ENCODE measurements at regions not wholly inside any gene's neighbourhood (a gene's known extent, or its start where the extent isn't known, plus 50 kb on each side); places are given as distances from the start of the nearest gene placed in this dataset.

DNA sequence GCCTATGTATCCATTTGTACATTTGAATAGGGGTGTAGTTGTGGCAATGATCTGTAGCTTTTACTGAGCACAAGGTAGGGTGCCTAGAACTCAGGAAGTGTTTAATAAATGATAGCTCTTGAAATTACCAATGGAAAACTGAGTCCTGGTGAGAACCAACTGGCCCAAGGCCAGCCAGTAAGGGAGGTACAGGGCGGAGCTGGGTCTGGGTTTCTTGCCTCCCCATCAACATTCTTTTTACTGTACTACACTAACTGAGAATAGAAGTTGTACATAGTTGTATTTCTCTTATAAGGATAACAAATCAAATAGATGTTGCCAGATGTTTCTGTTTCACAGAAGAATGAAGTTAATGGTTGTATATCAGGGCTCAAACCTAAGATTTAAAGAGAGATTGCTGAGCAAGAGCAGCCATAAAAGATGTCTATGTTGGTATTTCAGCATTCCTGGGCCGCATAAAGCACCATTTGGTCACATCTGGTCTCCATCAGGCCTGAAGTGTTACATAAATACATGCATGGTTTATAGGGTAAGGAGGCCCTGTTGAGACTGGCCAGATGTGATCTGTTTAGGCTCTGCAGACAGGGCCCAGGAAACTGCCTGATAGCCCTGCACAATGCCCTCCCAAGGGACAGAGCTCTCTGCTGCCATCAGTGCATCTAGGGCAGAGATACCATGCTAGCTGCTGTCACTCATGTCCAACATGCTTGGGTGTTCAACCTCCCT, 210.5 kb downstream of the NXNL2 start:
- Mint-ChIP-seq H3K9me3 (no peaks in the 10 kb centered on the region), H3K27ac (no peak overlapping the region), H3K36me3 (ENCODE audit: low read depth) (no peaks in the 10 kb centered on the region), H3K27me3 (ENCODE audit: low read depth) (peaks cover 2% of the 10 kb centered on the region), H3K4me3 (no peak overlapping the region), H3K4me1 (ENCODE audit: low read depth) (no peaks in the 10 kb centered on the region)
- CTCF ChIA-PET: no interaction called here
- intact Hi-C loops (cut with micrococcal nuclease): no loop called here
- no peak for DNase-seq

DNA sequence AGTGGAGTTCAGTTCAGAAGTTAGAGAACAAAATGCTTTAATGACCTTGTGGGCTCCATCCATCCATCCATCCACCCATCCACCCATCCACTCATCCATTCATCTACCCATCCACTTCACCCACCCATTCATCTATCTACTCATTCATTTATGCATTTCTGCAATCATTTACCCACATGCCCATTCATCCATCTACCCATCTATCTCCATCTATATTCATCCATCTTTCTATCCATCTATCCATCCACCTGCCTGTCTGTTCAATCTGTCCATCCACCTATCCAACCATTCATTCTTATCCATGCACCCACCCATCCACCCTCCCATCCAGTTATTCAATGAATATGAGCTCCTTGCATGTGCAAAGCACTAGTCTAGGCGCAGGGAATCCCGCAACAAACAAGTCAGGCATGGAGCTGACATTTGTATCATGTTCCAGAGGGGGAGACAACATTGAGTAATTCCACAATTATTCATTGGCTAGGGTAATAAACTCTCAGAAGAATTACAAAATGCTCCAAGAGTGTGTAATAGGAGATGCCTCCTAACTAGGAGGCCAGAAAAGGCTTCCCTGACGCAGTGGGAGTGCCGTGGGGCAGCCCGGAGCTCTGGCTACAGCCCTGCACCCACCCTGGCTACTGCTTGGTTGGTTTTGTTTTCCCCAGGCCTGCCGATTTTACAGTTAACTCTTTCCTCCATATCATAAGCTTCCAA, 211.2 kb downstream of the NXNL2 start:
- H3K9me3 Mint-ChIP-seq: no peaks in the 10 kb centered on the region
- peaks cover 2% of the 10 kb centered on the region for H3K27me3 Mint-ChIP-seq (ENCODE audit: low read depth)
- no peak overlapping the region for H3K4me3 Mint-ChIP-seq
- CTCF ChIA-PET: interaction anchor here (0.6 kb wide), 1 partner anchor 8 kb away, joined by 3 read pairs; no protein-coding TSS in a partner anchor
- intact Hi-C loops (cut with micrococcal nuclease): no loop called here
- no peaks in the 10 kb centered on the region for H3K36me3 Mint-ChIP-seq (ENCODE audit: low read depth)
- no peak for DNase-seq
- H3K27ac Mint-ChIP-seq: no peak overlapping the region
- no peaks in the 10 kb centered on the region for H3K4me1 Mint-ChIP-seq (ENCODE audit: low read depth)

DNA sequence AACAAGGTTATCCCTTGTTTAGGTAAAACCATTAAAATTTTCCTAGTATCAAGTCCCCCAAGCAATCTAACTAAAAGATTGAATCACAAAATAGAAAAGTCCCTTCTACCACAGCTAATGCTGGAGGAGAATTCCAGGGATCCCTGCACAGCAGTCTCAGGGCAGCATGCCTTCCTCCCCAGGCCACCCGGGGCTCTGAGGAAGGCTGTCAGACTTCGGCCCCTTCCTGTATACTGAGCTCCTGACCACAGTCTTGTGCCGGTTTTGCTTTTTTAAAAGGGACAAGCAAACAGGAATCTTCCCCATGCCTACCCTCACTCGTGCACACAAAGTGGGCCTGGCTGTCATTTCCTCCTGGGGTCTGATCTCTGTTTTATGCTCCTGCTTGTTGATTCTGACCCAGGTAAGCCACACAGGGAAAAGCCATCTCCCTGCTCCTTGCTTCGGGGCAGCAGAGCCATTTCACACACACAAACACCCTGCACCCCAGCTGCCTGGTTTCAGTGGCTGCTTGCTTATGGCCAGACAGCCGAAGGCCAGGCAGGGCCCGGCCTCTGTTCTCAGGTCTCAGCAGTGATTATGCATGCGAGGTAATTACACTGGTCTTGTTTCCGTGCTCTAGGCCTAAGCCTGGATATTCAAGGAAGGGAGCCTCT, 211.9 kb downstream of the NXNL2 start:
- intact Hi-C loops (cut with micrococcal nuclease): no loop called here
- Mint-ChIP-seq H3K27ac (no peak overlapping the region), H3K4me3 (no peak overlapping the region), H3K4me1 (ENCODE audit: low read depth) (no peaks in the 10 kb centered on the region), H3K27me3 (ENCODE audit: low read depth) (peaks cover 2% of the 10 kb centered on the region), H3K36me3 (ENCODE audit: low read depth) (no peaks in the 10 kb centered on the region), H3K9me3 (no peaks in the 10 kb centered on the region)
- CTCF ChIA-PET: interaction anchor here (0.6 kb wide), 1 partner anchor 8 kb away, joined by 3 read pairs; no protein-coding TSS in a partner anchor
- no peak for DNase-seq

DNA sequence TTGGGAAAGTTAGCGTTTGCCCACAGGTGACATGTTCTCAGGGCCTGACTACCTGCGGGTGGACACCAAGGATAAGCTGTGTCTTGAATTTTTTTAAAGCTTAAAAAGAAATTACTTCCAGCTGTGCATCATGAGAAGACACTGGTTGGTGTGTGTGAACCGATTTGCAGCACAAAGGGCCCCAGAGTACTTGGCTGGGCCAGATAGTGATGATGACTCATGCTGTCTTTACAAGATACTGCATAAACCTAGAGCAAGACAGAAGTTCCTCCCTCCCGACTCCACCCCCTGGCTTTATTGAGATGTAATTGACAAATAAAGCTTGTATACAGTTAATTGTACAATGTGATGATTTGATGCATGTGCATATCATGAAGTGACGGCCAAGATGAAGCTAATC, 212.8 kb downstream of the NXNL2 start:
- no peak for DNase-seq
- peaks cover 2% of the 10 kb centered on the region for H3K27me3 Mint-ChIP-seq (ENCODE audit: low read depth)
- H3K36me3 Mint-ChIP-seq (ENCODE audit: low read depth): no peaks in the 10 kb centered on the region
- H3K27ac Mint-ChIP-seq: no peak overlapping the region
- H3K4me3 Mint-ChIP-seq: no peak overlapping the region
- no peaks in the 10 kb centered on the region for H3K4me1 Mint-ChIP-seq (ENCODE audit: low read depth)
- CTCF ChIA-PET: no interaction called here
- no peaks in the 10 kb centered on the region for H3K9me3 Mint-ChIP-seq
- intact Hi-C loops (cut with micrococcal nuclease): no loop called here

DNA sequence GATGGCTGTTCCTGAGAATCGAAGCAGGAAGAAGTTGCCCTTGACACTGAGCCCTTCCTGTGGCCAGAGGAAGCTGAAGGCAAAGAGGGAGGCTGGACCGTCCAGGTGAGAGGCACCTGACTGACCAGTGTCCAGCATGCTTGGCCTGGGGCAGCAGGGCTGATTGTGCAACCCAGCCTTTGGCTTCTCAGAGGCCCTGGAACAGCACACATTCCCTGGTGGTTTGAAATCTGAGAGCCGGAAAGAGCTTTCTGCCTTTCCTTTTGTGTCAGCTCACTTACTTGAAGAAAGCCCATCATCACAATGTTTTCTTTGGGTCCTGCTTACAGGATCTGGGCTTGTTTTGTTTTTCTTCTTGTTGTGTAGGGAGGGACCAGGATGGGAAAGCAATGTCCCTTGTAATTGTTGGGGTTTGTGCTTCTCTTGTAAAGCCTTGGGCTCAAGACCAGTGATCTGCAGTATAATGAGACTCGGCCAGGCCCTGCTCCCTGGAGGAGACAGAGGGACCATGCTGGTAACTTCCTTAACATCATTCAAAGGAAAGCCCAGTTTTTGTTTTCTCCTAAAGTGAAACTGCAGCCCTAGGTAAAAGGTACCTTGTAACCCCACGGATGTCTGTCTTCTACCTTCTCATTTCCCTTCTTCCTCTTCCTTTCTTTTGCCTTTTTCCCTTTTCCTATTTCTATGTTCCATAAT, 213.7 kb downstream of the NXNL2 start:
- intact Hi-C loops (cut with micrococcal nuclease): no loop called here
- CTCF ChIA-PET: interaction anchor here (0.6 kb wide), 1 partner anchor 1024 kb away, joined by 3 read pairs; no protein-coding TSS in a partner anchor
- DNase-seq: no peak
- Mint-ChIP-seq H3K27me3 (ENCODE audit: low read depth) (peaks cover under 1% of the 10 kb centered on the region), H3K4me3 (no peak overlapping the region), H3K4me1 (ENCODE audit: low read depth) (no peaks in the 10 kb centered on the region), H3K27ac (no peak overlapping the region), H3K9me3 (no peaks in the 10 kb centered on the region), H3K36me3 (ENCODE audit: low read depth) (no peaks in the 10 kb centered on the region)

DNA sequence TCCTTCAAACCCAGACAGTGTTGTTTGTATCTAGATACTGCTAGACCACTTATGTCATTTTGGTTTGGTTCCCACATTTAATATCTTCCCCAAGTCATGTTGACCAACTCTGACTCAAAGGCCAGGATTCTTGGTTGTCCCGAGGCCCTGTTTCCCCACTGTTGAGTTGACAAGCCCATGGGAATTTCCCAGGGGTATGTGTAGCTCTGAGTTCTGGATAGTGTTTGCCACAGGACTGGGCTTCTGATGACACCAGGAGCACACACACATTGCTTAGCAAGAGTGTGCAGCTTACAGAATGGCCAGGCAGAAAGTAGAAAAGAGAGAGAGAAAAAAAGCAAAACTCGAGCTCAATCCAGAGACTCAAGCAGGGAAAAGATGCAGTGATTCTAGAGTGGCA, 214.4 kb downstream of the NXNL2 start:
- Mint-ChIP-seq H3K4me1 (ENCODE audit: low read depth) (no peaks in the 10 kb centered on the region), H3K9me3 (no peaks in the 10 kb centered on the region), H3K27ac (no peak overlapping the region), H3K36me3 (ENCODE audit: low read depth) (no peaks in the 10 kb centered on the region), H3K4me3 (no peak overlapping the region), H3K27me3 (ENCODE audit: low read depth) (no peaks in the 10 kb centered on the region)
- intact Hi-C loops (cut with micrococcal nuclease): no loop called here
- CTCF ChIA-PET: interaction anchor here (0.6 kb wide), 1 partner anchor 1024 kb away, joined by 3 read pairs; no protein-coding TSS in a partner anchor
- DNase-seq: no peak

DNA sequence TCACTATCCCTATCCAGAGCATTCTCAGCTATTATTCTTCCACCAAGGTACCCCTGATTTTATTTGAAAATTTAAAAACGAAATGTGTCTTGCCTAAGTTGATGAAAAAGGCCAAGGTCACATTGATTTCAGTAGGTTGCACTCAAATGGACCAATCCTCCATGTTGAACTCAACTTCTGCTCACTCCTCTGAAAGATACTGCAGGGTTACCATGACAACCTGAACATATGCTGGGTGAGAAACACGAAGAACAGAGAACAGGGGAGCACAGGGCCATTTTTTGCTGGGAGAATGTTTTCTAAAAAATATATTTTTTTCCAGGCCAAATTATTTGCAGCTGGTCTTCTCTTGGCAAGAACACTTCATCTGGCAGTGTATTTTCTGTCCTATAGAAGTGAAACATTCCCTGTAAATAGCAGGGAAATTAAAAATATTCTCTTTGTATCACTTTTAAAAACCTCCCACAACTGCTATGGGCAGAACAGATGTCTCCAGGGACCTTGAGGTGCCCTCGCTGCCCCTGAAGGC, 215.9 kb downstream of the NXNL2 start:
- Mint-ChIP-seq H3K4me3 (no peak overlapping the region), H3K27ac (no peak overlapping the region), H3K4me1 (ENCODE audit: low read depth) (no peaks in the 10 kb centered on the region), H3K9me3 (no peaks in the 10 kb centered on the region), H3K27me3 (ENCODE audit: low read depth) (no peaks in the 10 kb centered on the region), H3K36me3 (ENCODE audit: low read depth) (no peaks in the 10 kb centered on the region)
- CTCF ChIA-PET: no interaction called here
- DNase-seq: no peak
- intact Hi-C loops (cut with micrococcal nuclease): no loop called here

DNA sequence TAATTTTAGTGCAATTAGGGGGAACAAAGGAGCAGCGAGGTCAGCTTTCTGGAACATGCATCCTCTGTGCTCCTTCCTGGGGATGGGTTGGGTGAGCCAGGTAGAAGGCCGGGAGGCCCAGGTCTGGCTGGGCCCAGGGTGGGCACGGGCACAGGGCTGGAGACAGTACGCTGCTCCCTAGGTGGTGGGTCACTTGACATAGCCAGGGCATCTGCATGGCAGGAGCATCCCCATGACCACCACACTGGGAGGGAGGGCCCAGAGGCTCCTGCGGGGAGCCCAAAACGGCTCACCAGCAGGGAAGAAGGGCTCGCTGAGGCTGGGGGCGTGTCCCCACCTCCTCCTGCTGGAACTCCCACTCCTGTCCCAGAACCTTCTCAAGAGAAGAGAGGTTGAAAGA, 216.8 kb downstream of the NXNL2 start:
- no peak overlapping the region for H3K27ac Mint-ChIP-seq
- CTCF ChIA-PET: no interaction called here
- H3K27me3 Mint-ChIP-seq (ENCODE audit: low read depth): no peaks in the 10 kb centered on the region
- intact Hi-C loops (cut with micrococcal nuclease): no loop called here
- no peak for DNase-seq
- H3K36me3 Mint-ChIP-seq (ENCODE audit: low read depth): no peaks in the 10 kb centered on the region
- no peaks in the 10 kb centered on the region for H3K9me3 Mint-ChIP-seq
- no peak overlapping the region for H3K4me3 Mint-ChIP-seq
- no peaks in the 10 kb centered on the region for H3K4me1 Mint-ChIP-seq (ENCODE audit: low read depth)

DNA sequence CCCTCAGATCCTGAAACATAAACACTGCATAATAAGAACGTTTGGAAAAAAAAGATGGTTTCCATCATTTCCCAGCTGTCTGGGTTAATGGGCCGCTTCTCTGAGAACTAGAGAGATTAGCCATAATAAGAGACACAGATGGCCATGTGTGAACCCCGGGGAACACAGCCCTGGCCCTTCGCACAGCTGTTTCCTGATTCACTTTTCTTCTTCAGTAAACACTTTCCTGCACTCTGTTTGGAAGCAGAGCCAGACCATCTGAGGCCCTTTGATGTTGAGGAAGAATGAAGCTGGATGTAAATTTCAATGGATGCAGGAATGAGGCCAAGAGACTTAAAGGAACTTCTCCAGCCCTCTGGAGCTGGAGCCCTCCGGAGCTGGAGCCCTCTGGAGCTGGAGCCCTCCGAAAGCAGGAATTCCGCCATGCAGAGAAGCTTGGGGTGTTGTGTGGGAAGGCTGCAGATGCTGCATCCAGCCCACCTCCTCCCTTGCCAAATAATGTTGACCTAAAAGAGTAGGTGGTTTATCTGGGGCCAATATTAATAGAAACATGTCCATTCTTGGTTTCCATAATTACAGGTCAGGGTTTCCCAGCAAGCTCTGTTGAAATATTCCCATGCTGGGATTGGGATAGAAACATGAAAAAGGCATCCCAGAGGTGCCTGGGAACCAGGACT, 218.9 kb downstream of the NXNL2 start:
- Mint-ChIP-seq H3K9me3 (no peaks in the 10 kb centered on the region), H3K27me3 (ENCODE audit: low read depth) (peaks cover 3% of the 10 kb centered on the region), H3K36me3 (ENCODE audit: low read depth) (no peaks in the 10 kb centered on the region), H3K4me1 (ENCODE audit: low read depth) (no peaks in the 10 kb centered on the region), H3K4me3 (no peak overlapping the region), H3K27ac (no peak overlapping the region)
- DNase-seq: no peak
- intact Hi-C loops (cut with micrococcal nuclease): no loop called here
- CTCF ChIA-PET: no interaction called here

DNA sequence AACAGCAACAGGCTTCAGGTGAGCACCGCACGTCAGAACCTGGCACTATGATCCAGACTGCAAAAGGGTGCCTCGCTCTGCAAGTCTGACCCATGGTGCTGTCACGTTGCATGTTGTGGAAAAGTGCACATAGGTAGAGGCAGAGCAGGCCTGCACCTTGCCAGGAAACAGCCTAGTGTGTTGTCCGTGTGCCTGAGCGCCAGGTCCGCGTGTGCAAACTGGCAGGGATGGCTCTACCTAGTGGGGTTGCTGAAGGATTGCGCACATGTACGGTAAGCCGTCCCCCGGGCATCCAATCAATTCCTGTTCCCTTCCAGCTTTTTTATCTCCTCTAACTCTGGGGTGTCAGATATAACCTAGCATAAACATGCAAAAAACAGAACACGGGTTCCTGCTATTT, 219.5 kb downstream of the NXNL2 start:
- CTCF ChIA-PET: no interaction called here
- Mint-ChIP-seq H3K36me3 (ENCODE audit: low read depth) (no peaks in the 10 kb centered on the region), H3K27me3 (ENCODE audit: low read depth) (peaks cover 4% of the 10 kb centered on the region)

DNA sequence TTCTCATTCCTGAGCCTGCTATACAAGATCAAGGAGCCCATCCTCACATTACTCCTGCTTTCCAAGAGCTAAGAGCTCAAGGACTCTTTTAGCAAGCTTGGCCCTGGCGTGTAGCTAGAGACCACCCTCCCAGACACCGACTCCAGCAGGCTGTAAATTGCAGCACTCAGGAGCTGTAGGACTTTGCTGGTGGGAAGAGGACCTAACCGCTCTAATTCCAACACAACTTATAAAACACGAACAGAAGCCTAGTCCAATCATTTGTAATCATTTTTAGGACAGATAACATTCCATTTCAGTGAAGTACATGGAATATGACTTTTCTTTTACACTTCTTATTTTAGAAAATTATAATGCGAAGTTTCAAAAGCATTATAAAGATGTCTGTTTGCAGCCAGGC, 219.9 kb downstream of the NXNL2 start:
- intact Hi-C loops (cut with micrococcal nuclease): no loop called here
- Mint-ChIP-seq H3K27ac (no peak overlapping the region), H3K4me3 (no peak overlapping the region), H3K36me3 (ENCODE audit: low read depth) (no peaks in the 10 kb centered on the region), H3K27me3 (ENCODE audit: low read depth) (peaks cover 7% of the 10 kb centered on the region), H3K9me3 (no peaks in the 10 kb centered on the region), H3K4me1 (ENCODE audit: low read depth) (no peaks in the 10 kb centered on the region)
- CTCF ChIA-PET: no interaction called here
- no peak for DNase-seq

More for the DNA sequence above, 219.5 kb downstream of the NXNL2 start:
- intact Hi-C loops (cut with micrococcal nuclease): no loop called here
- no peaks in the 10 kb centered on the region for H3K4me1 Mint-ChIP-seq (ENCODE audit: low read depth)
- no peak overlapping the region for H3K27ac Mint-ChIP-seq
- H3K9me3 Mint-ChIP-seq: no peaks in the 10 kb centered on the region
- H3K4me3 Mint-ChIP-seq: no peak overlapping the region
- DNase-seq: no peak
